ENCODE measurements at regions not wholly inside any gene's neighbourhood (a gene's known extent, or its start where the extent isn't known, plus 50 kb on each side); places are given as distances from the start of the nearest gene placed in this dataset.

DNA sequence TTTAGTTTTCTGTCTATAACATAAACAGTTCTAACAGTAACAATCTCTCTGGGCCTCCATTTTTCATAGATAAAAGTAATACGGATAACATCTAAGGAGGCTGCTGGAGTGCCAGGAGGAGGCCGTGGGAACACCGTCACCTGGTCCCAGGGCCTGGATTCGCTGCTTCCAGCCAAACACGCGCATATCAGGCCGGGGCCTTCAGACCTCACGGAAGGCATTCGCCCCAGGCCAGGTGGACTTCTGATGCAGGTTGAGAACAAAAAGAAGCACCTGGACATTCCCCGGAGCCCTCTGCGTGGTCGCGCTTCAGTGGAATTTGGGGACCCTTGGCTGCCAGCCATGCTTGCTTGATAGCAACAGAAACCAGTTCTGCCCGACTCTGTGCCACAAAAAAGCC is 113.1 kb upstream of the GUCA2B start:
- Histone ChIP-seq H3K4me1 (ENCODE audit: insufficient read depth, low read length) (no peaks in the 10 kb centered on the region), H3K4me2 (ENCODE audit: insufficient read depth, insufficient read length, low read length) (no peak overlapping the region), H2BK5ac (ENCODE audit: insufficient read length, low read length) (no peak overlapping the region), H4K8ac (replicated peaks; ENCODE audit: insufficient read length, low read depth, low read length) (no peak overlapping the region), H3K14ac (ENCODE audit: insufficient read depth, low read length) (no peak overlapping the region), H3K27me3 (ENCODE audit: insufficient read depth, low read length) (no peaks in the 10 kb centered on the region), H2BK20ac (ENCODE audit: low read depth, low read length, poor library complexity, severe bottlenecking) (no peak overlapping the region), H3K23me2 (ENCODE audit: insufficient read length, low read depth, low read length, poor library complexity, severe bottlenecking) (peaks cover under 1% of the 10 kb centered on the region), H3K9ac (ENCODE audit: extremely low read depth, insufficient read length, low read length) (no peak overlapping the region), H3K79me1 (ENCODE audit: insufficient read depth, low read depth, low read length, poor library complexity, severe bottlenecking) (no peaks in the 10 kb centered on the region), H4K91ac (ENCODE audit: insufficient read length, low read depth, low read length) (no peak overlapping the region), H3K4ac (ENCODE audit: low read depth, low read length) (no peak overlapping the region), H3K18ac (ENCODE audit: insufficient read length, low read depth, low read length) (no peak overlapping the region), H2BK15ac (ENCODE audit: low read depth, low read length) (no peak overlapping the region), H2BK12ac (ENCODE audit: insufficient read length, low read depth, low read length) (no peak overlapping the region), H3K23ac (ENCODE audit: insufficient read length, low read depth, low read length) (no peak overlapping the region), H3K79me2 (ENCODE audit: insufficient read depth, low read length) (no peaks in the 10 kb centered on the region), H3K9me3 (ENCODE audit: control insufficient read depth, low read depth, low read length) (no peaks in the 10 kb centered on the region), H4K5ac (ENCODE audit: insufficient read length, low read depth, low read length) (no peak overlapping the region), H3K27ac (ENCODE audit: insufficient read length, low read depth, low read length) (no peak overlapping the region), H2AFZ (ENCODE audit: low read length) (no peak overlapping the region), H3K56ac (ENCODE audit: insufficient read length, low read depth, low read length) (no peak overlapping the region), H3T11ph (ENCODE audit: low read length) (no peak overlapping the region), H4K20me1 (ENCODE audit: control insufficient read depth, insufficient read depth, insufficient read length) (no peaks in the 10 kb centered on the region), H2BK120ac (ENCODE audit: low read depth, low read length, poor library complexity, severe bottlenecking) (no peak overlapping the region), H2AK5ac (ENCODE audit: insufficient read length, low read length) (no peak overlapping the region)
- TF ChIP-seq, protein P1, sequence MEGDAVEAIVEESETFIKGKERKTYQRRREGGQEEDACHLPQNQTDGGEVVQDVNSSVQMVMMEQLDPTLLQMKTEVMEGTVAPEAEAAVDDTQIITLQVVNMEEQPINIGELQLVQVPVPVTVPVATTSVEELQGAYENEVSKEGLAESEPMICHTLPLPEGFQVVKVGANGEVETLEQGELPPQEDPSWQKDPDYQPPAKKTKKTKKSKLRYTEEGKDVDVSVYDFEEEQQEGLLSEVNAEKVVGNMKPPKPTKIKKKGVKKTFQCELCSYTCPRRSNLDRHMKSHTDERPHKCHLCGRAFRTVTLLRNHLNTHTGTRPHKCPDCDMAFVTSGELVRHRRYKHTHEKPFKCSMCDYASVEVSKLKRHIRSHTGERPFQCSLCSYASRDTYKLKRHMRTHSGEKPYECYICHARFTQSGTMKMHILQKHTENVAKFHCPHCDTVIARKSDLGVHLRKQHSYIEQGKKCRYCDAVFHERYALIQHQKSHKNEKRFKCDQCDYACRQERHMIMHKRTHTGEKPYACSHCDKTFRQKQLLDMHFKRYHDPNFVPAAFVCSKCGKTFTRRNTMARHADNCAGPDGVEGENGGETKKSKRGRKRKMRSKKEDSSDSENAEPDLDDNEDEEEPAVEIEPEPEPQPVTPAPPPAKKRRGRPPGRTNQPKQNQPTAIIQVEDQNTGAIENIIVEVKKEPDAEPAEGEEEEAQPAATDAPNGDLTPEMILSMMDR (conservative IDR thresholded peaks at IDR 0.05) = no peak
- no peaks in the 10 kb centered on the region for H3K9me3 Mint-ChIP-seq
- no CpG with 5 or more reads among the region's 14 CpGs for WGBS (ENCODE audit: extremely low coverage, insufficient read length, low lambda C conversion rate)
- no peak overlapping the region for H3K4me3 Mint-ChIP-seq
- no peak overlapping the region for H3K27ac Mint-ChIP-seq
- H3K4me1 Mint-ChIP-seq = peaks cover 2% of the 10 kb centered on the region in 2 experiments; a peak in 3 of 4 replicates
- H3K27me3 Mint-ChIP-seq (ENCODE audit: low read depth) = peaks cover 4% of the 10 kb centered on the region
- peaks cover 0 to 2% (median 0%) of the 10 kb centered on the region in 3 experiments; a peak in 2 of 7 replicates for H3K36me3 Mint-ChIP-seq (ENCODE audit: insufficient read depth in 1 of 3, low read depth in 3 of 3)
- no peak for DNase-seq

Measured in H9 (cell line).